Mammary epithelial cell (primary cell): ENCODE measurements at regions not wholly inside any gene's neighbourhood (a gene's known extent, or its start where the extent isn't known, plus 50 kb on each side); places are given as distances from the start of the nearest gene placed in this dataset.

Experiments
- EZH2 ChIP-seq: IDR thresholded peaks from 2 replicates; pipeline ENCODE4 v1.6.1; 2012; ENCODE audit warnings: low read length, inconsistent platforms, borderline replicate concordance
- TF ChIP-seq, protein P1 (sequence below), 2 donors: IDR thresholded peaks in 1 of 2; conservative IDR thresholded peaks in 1 of 2; 2 replicates each; pipeline ENCODE4 v1.5.1; 2011 to 2012; ENCODE audit warnings: inconsistent platforms in 2 of 2, low read length in 2 of 2, mild to moderate bottlenecking in 2 of 2, control low read depth in 1 of 2, low read depth in 1 of 2; ENCODE audit not compliant: insufficient read depth in 1 of 2; ENCODE audit errors: extremely low read depth in 1 of 2

DNA sequence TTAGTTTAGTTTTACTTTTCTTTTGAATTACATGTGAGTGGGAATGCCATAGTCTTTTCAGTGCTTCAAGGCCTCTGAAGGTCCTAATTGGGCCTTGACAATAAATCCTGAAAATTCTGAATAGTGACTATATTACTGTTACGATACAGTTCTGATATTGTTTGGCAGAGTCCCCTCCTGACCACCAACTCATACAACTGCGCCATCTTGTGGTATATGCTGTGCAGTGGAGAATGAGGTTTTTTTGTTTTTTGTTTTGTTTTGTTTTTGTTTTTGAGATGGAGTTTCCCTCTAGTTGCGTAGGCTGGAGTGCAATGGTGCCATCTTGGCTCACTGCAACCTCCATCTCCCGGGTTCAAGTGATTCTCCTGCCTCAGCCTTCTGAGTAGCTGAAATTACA lies 56.6 kb upstream of the CHRDL1 start:
- TF ChIP-seq, protein P1, sequence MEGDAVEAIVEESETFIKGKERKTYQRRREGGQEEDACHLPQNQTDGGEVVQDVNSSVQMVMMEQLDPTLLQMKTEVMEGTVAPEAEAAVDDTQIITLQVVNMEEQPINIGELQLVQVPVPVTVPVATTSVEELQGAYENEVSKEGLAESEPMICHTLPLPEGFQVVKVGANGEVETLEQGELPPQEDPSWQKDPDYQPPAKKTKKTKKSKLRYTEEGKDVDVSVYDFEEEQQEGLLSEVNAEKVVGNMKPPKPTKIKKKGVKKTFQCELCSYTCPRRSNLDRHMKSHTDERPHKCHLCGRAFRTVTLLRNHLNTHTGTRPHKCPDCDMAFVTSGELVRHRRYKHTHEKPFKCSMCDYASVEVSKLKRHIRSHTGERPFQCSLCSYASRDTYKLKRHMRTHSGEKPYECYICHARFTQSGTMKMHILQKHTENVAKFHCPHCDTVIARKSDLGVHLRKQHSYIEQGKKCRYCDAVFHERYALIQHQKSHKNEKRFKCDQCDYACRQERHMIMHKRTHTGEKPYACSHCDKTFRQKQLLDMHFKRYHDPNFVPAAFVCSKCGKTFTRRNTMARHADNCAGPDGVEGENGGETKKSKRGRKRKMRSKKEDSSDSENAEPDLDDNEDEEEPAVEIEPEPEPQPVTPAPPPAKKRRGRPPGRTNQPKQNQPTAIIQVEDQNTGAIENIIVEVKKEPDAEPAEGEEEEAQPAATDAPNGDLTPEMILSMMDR (conservative IDR thresholded peaks at IDR 0.05 in 1 of 2, IDR thresholded peaks at IDR 0.05 in 1 of 2; ENCODE audit: extremely low read depth in 1 of 2, insufficient read depth in 1 of 2, low read depth in 1 of 2, low read length in 2 of 2), result peak; percentile 53 to 63
- TF ChIP-seq EZH2, result no peak
